GM08714 (cell line): ENCODE measurements at regions not wholly inside any gene's neighbourhood (a gene's known extent, or its start where the extent isn't known, plus 50 kb on each side); places are given as distances from the start of the nearest gene placed in this dataset.

Source experiments
- H3K4me3 ChIP-seq: fragments of 200-500 bp; sonication (Bioruptor generic); 2 replicates; pipeline ENCODE4 v1.5.1; 2014; ENCODE audit warnings: mild to moderate bottlenecking, low read length, inconsistent platforms
- ZNF274 ChIP-seq: IDR thresholded peaks from 2 replicates; pipeline ENCODE4 v1.6.1; 2012; ENCODE audit warnings: mild to moderate bottlenecking, low read depth, low read length

DNA sequence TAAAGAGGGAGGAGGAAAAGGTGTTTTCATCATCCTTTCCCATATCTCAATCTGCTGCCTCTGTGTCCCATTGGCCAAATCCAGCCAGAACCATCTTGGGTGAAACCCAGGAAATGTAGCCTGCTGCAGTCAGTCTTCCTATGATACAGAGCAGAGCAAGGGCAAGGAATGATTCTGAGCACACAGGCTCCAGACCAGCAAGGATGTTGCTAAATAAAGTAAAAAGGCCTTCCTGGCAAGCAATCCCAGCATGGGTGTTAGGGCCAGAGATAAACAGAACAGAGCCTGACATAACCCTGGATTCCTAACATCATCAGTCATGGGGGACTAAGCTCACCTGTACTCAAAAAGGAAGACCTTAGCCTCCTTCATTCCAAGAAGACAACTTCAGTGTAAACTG, 90.7 kb upstream of the AGTR1 start:
- no peak for TF ChIP-seq ZNF274
- no peak overlapping the region for H3K4me3 ChIP-seq

DNA sequence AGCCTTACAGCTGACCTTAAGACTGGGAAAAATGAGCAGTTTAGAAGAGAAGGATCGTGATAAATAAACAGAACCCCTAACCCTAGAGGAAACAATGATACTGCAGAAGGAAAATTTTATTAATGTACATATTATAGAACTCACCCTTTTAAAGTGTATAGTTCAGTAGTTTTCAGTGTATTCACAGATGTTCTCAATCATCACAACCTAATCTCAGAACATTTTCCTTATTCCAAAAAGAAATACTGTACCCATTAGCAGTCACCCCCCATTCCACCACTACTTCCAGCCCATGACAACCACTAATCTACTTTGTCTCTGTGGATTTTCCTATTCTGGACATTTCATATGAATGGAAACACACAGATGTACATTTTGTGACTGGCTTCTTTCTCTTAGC, 90.2 kb upstream of the AGTR1 start:
- H3K4me3 ChIP-seq, result no peak overlapping the region
- no peak for TF ChIP-seq ZNF274

DNA sequence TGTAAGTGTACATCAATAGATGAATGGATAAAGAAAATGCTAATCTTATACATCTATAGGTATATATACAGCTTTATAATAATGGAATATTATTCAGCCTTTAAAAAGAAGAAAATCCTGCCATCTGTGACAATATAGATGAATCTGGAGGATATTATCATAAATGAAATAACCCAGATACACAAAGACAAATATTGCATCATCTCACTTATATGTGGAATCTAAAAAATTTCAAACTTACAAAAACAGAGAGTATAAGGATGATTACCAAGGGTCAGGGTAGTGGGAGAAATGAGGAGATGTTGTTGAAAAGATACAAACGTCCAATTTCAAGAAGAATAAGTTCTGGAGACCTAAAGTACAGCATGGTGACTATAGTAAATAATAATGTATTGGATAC, 85.4 kb upstream of the AGTR1 start:
- no peak for TF ChIP-seq ZNF274
- no peak overlapping the region for H3K4me3 ChIP-seq

GRCh38 chr3:148615382-148615781, 82.3 kb upstream of the AGTR1 start:
- no peak for TF ChIP-seq ZNF274
- H3K4me3 ChIP-seq, result no peak overlapping the region

GRCh38 chr3:148625095-148625736, 72.5 kb upstream of the AGTR1 start:
- no peak overlapping the region for H3K4me3 ChIP-seq
- TF ChIP-seq ZNF274, result no peak

GRCh38 chr3:148625991-148626390, 71.7 kb upstream of the AGTR1 start:
- no peak overlapping the region for H3K4me3 ChIP-seq
- no peak for TF ChIP-seq ZNF274

DNA sequence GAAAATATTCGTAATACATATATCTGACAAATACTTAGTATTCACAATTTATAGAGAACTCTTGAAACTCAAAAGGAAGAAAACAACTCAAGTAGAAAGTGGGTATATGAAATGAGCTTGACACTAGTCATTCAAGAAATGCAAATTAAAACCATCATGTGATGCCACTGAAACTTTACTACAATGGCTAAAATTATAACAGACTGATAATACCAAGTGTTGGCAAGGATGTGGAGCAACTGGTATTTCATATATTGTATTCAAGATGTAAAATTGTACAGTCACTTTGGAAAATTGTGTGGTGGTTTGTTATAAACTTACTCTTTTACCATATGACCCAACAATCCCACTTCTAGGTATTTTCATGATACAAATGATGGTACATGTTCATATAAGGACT, 68.7 kb upstream of the AGTR1 start:
- TF ChIP-seq ZNF274, result no peak
- H3K4me3 ChIP-seq, result no peak overlapping the region

GRCh38 chr3:148631124-148631903, 66.4 kb upstream of the AGTR1 start:
- no peak overlapping the region for H3K4me3 ChIP-seq
- no peak for TF ChIP-seq ZNF274

GRCh38 chr3:148641722-148642121, 56.0 kb upstream of the AGTR1 start:
- no peak for TF ChIP-seq ZNF274
- H3K4me3 ChIP-seq, result no peak overlapping the region

GRCh38 chr3:148642214-148642613, 55.5 kb upstream of the AGTR1 start:
- TF ChIP-seq ZNF274, result no peak

DNA sequence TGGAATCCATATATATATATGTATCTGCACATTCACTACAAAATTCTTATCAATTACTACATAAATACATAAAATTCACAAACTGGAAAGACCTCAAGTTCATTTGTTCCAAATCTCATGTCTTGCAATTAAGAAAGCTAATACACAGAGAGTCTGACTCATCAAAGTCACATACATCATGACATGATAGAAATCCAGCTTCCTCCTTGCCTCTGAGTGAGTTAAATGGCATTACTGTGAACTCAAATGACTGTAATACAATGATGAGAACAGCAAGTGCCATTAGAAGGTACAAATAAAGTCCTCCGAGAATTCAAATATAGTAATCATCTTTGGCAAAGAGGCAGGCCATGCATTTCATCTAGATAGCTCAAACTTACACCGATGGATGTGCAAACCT, 55.1 kb upstream of the AGTR1 start:
- no peak overlapping the region for H3K4me3 ChIP-seq
- TF ChIP-seq ZNF274, result no peak

More at GRCh38 chr3:148642214-148642613, 55.5 kb upstream of the AGTR1 start:
- H3K4me3 ChIP-seq, result no peak overlapping the region

DNA sequence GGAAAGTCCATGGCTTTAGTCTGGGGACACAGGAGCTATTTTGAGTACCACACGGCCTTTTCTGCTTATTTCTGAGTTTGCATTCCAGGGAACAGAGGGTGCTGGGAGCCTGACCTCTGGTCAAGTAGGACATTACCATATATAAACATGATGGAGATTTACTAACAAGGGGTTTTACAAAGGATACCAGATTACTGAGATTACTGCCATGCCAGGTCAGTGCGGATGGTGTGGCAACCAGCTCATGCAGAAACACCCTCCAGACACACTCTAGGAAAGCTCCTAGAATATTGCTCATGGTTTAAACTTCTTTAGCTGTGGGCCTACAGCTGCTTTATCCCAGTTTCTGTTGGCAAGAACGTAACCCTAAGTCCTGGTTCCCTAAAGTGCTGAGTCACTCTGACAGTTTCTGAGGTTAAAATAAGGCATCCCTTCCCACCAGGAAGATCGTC, 54.3 kb upstream of the AGTR1 start:
- TF ChIP-seq ZNF274, result no peak
- no peak overlapping the region for H3K4me3 ChIP-seq

GRCh38 chr3:148646126-148646665, 51.5 kb upstream of the AGTR1 start:
- no peak overlapping the region for H3K4me3 ChIP-seq
- TF ChIP-seq ZNF274, result no peak
